Right lobe of liver (tissue), 6 donors: ENCODE measurements at regions not wholly inside any gene's neighbourhood (a gene's known extent, or its start where the extent isn't known, plus 50 kb on each side); places are given as distances from the start of the nearest gene placed in this dataset.

Source experiments
- ATAC-seq, 4 donors: fragments of 200-7000 bp; cut with Tn5 transposase; one replicate each; pipeline ENCODE4 v1.9.1; 2020; ENCODE audit warnings: mild to moderate bottlenecking in 4 of 4, moderate library complexity in 4 of 4
- DNase-seq, 3 donors: peaks; one replicate each; pipeline ENCODE4 v3.0.0-alpha.2; 2020
- H3K27ac ChIP-seq, 3 donors: fragments of 200-600 bp; one replicate each; pipeline ENCODE4 v1.8.0; 2022
- H3K27me3 ChIP-seq, 2 donors: fragments of 200-600 bp; one replicate each; pipeline ENCODE4 v1.8.0; 2022
- H3K36me3 ChIP-seq, 4 donors: fragments of 200-600 bp; sonication (generic) in 1 of 4; one replicate each; pipeline versions ENCODE4 v1.5.1 to v1.8.0; 2017 to 2022; ENCODE audit warnings: control low read depth in 1 of 4
- H3K4me1 ChIP-seq, 4 donors: fragments of 200-600 bp; sonication (generic) in 1 of 4; one replicate each; pipeline versions ENCODE4 v1.5.1 to v1.8.0; 2017 to 2022; ENCODE audit warnings: control low read depth in 1 of 4
- H3K4me3 ChIP-seq, 3 donors: fragments of 200-600 bp; one replicate each; pipeline ENCODE4 v1.8.0; 2022
- H3K9me3 ChIP-seq, 4 donors: fragments of 200-600 bp; sonication (generic) in 1 of 4; one replicate each; pipeline versions ENCODE4 v1.5.1 to v1.8.0; 2017 to 2022; ENCODE audit warnings: control low read depth in 1 of 4
- POLR2A ChIP-seq: fragments of 450-650 bp; IDR thresholded peaks from one replicate; pipeline ENCODE4 v1.6.1; 2017; ENCODE audit warnings: antibody characterized with exemption, mild to moderate bottlenecking
- WGBS: methylation state at CpG from one replicate; pipeline ENCODE4 v1.1.6; 2018; ENCODE audit warnings: low coverage, low lambda C conversion rate; ENCODE audit not compliant: insufficient coverage; ENCODE audit errors: missing lambda C conversion rate; 5-methylcytosine and 5-hydroxymethylcytosine counted together
- intact Hi-C, 2 donors: fragments of 100-400 bp; cut with DNase I; formaldehyde crosslinking; loops; one replicate each; pipeline versions ENCODE4 v1.11.2 to v1.14.1; 2022
- TF ChIP-seq, protein P1 (sequence below), 4 donors: fragments of 200-600 bp in 3 of 4; fragments of 450-650 bp in 1 of 4; IDR thresholded peaks; one replicate each; pipeline versions ENCODE4 v1.5.1 to v1.8.0; 2016 to 2022; ENCODE audit warnings: antibody characterized with exemption in 4 of 4, mild to moderate bottlenecking in 2 of 4
- donor health status: DM: no; HTN: yes; CAD: no.
- donor health status: DM: no; HTN: no; CAD: no.
- donor health status: DM: no; HTN: no; CAD: no.
- donor health status: DM: no; HTN: yes; CAD: no.
- donor health status: DM: no; HTN: yes; CAD: no.

DNA sequence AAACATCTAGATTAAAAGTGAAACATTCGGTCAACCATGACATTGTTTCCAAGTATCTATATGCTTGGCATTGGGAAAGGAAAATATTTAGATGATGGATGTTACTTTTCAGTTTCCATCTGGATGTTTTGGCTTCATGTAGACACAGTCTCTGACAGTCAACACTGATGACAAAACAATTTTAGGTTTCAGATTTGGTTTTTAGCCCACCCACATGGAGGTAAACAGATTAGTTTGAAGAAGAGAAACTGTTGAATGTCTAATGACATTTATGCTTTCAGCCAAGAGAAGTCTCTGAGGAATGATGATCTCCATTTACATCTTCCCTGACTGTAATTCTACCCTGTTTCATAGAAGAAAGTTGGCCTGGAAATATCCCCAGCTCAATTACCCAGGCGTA is 379.1 kb downstream of the SLITRK6 start:
- no peaks in the 10 kb centered on the region for H3K4me1 ChIP-seq
- H3K9me3 ChIP-seq: no peaks in the 10 kb centered on the region
- H3K4me3 ChIP-seq: no peak overlapping the region
- ATAC-seq: no peak
- intact Hi-C loops: no loop called here
- no peaks in the 10 kb centered on the region for H3K27me3 ChIP-seq
- H3K36me3 ChIP-seq: no peaks in the 10 kb centered on the region
- no peak for TF ChIP-seq POLR2A
- no peak overlapping the region for H3K27ac ChIP-seq
- DNase-seq: no peak
- 65% methylated on average over 2 of the region's 2 CpGs for WGBS

DNA sequence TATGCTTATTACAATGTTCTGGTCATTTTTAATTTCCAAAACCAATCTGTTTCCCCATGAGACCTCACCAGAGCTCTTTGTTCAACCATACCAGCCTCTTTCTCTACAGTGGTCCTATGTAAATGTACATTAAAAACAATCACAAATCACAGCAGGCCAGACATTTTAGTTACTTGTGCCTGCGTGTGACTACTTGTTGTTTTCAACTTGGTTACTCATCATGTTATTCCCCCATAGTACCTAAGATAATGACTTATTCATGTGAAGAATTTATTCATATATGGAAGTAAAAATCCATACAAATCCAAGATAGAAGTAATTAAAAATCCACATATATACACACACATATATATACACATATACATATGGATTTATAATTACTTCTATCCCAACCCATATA is 379.6 kb downstream of the SLITRK6 start:
- DNase-seq (no peak), ATAC-seq (no peak)
- Histone ChIP-seq H3K4me3 (no peak overlapping the region), H3K4me1 (no peaks in the 10 kb centered on the region), H3K27ac (no peak overlapping the region), H3K9me3 (no peaks in the 10 kb centered on the region), H3K36me3 (no peaks in the 10 kb centered on the region), H3K27me3 (no peaks in the 10 kb centered on the region)
- intact Hi-C loops: no loop called here
- WGBS: 64% methylated on average over 1 of the region's 1 CpG
- TF ChIP-seq, protein P1, sequence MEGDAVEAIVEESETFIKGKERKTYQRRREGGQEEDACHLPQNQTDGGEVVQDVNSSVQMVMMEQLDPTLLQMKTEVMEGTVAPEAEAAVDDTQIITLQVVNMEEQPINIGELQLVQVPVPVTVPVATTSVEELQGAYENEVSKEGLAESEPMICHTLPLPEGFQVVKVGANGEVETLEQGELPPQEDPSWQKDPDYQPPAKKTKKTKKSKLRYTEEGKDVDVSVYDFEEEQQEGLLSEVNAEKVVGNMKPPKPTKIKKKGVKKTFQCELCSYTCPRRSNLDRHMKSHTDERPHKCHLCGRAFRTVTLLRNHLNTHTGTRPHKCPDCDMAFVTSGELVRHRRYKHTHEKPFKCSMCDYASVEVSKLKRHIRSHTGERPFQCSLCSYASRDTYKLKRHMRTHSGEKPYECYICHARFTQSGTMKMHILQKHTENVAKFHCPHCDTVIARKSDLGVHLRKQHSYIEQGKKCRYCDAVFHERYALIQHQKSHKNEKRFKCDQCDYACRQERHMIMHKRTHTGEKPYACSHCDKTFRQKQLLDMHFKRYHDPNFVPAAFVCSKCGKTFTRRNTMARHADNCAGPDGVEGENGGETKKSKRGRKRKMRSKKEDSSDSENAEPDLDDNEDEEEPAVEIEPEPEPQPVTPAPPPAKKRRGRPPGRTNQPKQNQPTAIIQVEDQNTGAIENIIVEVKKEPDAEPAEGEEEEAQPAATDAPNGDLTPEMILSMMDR (IDR thresholded peaks at IDR 0.05): no peak
- TF ChIP-seq POLR2A: no peak

DNA sequence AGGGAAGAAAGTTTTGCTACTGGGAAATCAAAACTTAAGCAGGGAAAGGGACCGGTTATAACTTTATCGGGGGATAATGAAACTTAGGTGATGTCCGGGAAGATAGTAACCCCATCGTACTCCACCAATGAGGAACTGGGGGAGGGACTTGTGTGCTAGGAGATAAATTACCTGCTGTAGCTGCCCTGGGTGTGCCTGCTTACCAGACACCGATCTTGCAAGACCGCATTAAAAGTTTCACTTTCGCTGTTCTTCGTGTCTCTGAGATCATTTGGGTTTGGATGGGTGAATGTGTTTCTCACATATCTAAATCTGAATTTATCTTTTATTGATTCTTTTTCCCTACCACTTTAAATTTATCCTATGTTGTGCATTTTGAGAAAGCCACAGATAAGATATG is 381.4 kb downstream of the SLITRK6 start:
- H3K27ac ChIP-seq: no peak overlapping the region
- no peaks in the 10 kb centered on the region for H3K4me1 ChIP-seq
- H3K27me3 ChIP-seq: no peaks in the 10 kb centered on the region
- H3K9me3 ChIP-seq: no peaks in the 10 kb centered on the region
- H3K36me3 ChIP-seq: no peaks in the 10 kb centered on the region
- DNase-seq (no peak), ATAC-seq (no peak)
- WGBS: 88% methylated on average over 8 of the region's 8 CpGs
- TF ChIP-seq POLR2A: no peak
- TF ChIP-seq, protein P1 (IDR thresholded peaks at IDR 0.05): no peak
- intact Hi-C loops: no loop called here
- no peak overlapping the region for H3K4me3 ChIP-seq

DNA sequence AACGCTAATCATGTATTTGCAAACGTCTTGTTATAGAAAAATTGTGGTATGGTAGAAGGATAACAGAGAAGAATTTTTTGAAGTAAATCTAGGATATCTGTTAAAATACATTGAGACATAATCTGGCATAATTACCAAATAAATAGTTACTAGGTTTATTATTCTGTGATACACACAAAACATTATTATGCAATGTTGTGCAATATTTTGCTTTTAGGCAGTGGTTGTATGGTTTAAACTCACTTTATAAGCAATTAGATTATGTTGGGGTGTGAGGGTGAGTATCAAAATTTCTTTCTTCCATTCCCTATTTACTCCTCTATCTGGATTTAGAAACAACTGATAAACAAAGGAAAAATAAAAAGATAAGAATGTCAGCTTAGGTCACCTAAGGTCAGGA is 385.6 kb downstream of the SLITRK6 start:
- 49% methylated on average over 2 of the region's 2 CpGs for WGBS
- Histone ChIP-seq H3K36me3 (no peaks in the 10 kb centered on the region), H3K9me3 (no peaks in the 10 kb centered on the region), H3K27me3 (no peaks in the 10 kb centered on the region), H3K4me1 (no peaks in the 10 kb centered on the region), H3K27ac (no peak overlapping the region), H3K4me3 (no peak overlapping the region)
- no peak for DNase-seq
- intact Hi-C loops: no loop called here
- ATAC-seq: no peak
- TF ChIP-seq, protein P1 (IDR thresholded peaks at IDR 0.05): no peak
- no peak for TF ChIP-seq POLR2A

DNA sequence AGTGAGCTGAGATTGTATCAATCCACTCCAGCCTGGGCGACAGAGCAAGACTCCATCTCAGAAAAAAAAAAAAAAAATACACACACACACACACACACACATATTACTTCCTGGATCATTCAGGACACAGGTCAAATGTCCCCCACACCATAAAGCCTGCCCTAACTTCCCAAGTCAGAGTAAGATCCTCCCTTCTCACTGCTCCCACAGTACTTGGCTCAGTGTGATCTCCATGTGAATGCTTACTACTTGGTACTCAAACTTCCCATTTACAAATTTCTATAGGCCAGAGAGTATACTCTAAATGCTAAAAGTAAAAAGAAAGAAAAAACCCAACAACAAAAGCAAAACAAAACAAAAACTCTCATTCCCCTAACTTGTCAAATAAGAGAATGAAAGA is 386.8 kb downstream of the SLITRK6 start:
- WGBS: 40% methylated on average over 1 of the region's 1 CpG
- DNase-seq (no peak), ATAC-seq (no peak)
- no peaks in the 10 kb centered on the region for H3K4me1 ChIP-seq
- H3K27me3 ChIP-seq: no peaks in the 10 kb centered on the region
- H3K9me3 ChIP-seq: no peaks in the 10 kb centered on the region
- no peak for TF ChIP-seq POLR2A
- TF ChIP-seq, protein P1 (IDR thresholded peaks at IDR 0.05): no peak
- no peaks in the 10 kb centered on the region for H3K36me3 ChIP-seq
- H3K4me3 ChIP-seq: no peak overlapping the region
- intact Hi-C loops: no loop called here
- no peak overlapping the region for H3K27ac ChIP-seq
